GM12864 (cell line): ENCODE measurements at regions not wholly inside any gene's neighbourhood (a gene's known extent, or its start where the extent isn't known, plus 50 kb on each side); places are given as distances from the start of the nearest gene placed in this dataset.

ENCODE experiments used
- DNase-seq: peaks from one replicate; pipeline ENCODE4 v3.0.0-alpha.2; 2011; ENCODE audit warnings: low read depth
- H3K4me3 ChIP-seq: 2 replicates; pipeline ENCODE4 v1.5.1; 2011; ENCODE audit warnings: mild to moderate bottlenecking, low read depth, low read length, control low read depth
- CTCF ChIP-seq: IDR thresholded peaks from 2 replicates; pipeline ENCODE4 v1.5.1; 2011; ENCODE audit warnings: low read depth, mild to moderate bottlenecking, moderate library complexity, low read length, control low read depth, inconsistent platforms; ENCODE audit errors: missing control alignments

GRCh38 chr7:20561466-20561865 lies 54.0 kb upstream of the ABCB5 start:
- H3K4me3 ChIP-seq = no peak overlapping the region
- no peak for TF ChIP-seq CTCF
- no peak for DNase-seq

- no peak for DNase-seq
- no peak overlapping the region for H3K4me3 ChIP-seq
- TF ChIP-seq CTCF = no peak
Measured at GRCh38 chr7:20561908-20562307, 53.6 kb upstream of the ABCB5 start.

- H3K4me3 ChIP-seq = no peak overlapping the region
- TF ChIP-seq CTCF = no peak
- no peak for DNase-seq
Measured at GRCh38 chr7:20562461-20562860, 53.0 kb upstream of the ABCB5 start.
